Thymus (tissue), 11 donors: ENCODE measurements at regions not wholly inside any gene's neighbourhood (a gene's known extent, or its start where the extent isn't known, plus 50 kb on each side); places are given as distances from the start of the nearest gene placed in this dataset.
"Not testable (repeated sequence)": the region's sequence is repeated elsewhere in the genome, so short reads cannot be mapped to it uniquely, and the experiment has no call there.

Source experiments
- DNase-seq, 9 donors: peaks; one replicate each; pipeline ENCODE4 v3.0.0-alpha.2; 2013; ENCODE audit warnings: low spot score in 9 of 9, low read depth in 6 of 9, missing footprints in 1 of 9
- H3K27ac ChIP-seq, 2 donors: one replicate each; pipeline ENCODE4 v1.5.1; 2013; ENCODE audit warnings: control low read depth in 1 of 2, low read depth in 1 of 2, low read length in 1 of 2, mild to moderate bottlenecking in 1 of 2, moderate library complexity in 1 of 2
- H3K27me3 ChIP-seq, 2 donors: one replicate each; pipeline ENCODE4 v1.5.1; 2013; ENCODE audit warnings: low read length in 1 of 2; ENCODE audit not compliant: control insufficient read depth in 2 of 2, insufficient read depth in 1 of 2
- H3K36me3 ChIP-seq, 2 donors: one replicate each; pipeline ENCODE4 v1.5.1; 2013; ENCODE audit warnings: low read length in 1 of 2, mild to moderate bottlenecking in 1 of 2, moderate library complexity in 1 of 2; ENCODE audit not compliant: control insufficient read depth in 2 of 2, insufficient read depth in 2 of 2
- H3K4me1 ChIP-seq, 2 donors: one replicate each; pipeline ENCODE4 v1.5.1; 2013; ENCODE audit warnings: low read length in 2 of 2; ENCODE audit not compliant: control insufficient read depth in 2 of 2, insufficient read depth in 2 of 2
- H3K4me3 ChIP-seq, 2 donors: one replicate each; pipeline ENCODE4 v1.5.1; 2013; ENCODE audit warnings: low read length in 2 of 2, control low read depth in 1 of 2, mild to moderate bottlenecking in 1 of 2
- H3K9me3 ChIP-seq, 2 donors: one replicate each; pipeline ENCODE4 v1.5.1; 2013; ENCODE audit warnings: low read length in 1 of 2, mild to moderate bottlenecking in 1 of 2; ENCODE audit not compliant: control insufficient read depth in 2 of 2, insufficient read depth in 1 of 2
- WGBS: extraction: QIAGEN DNeasy Blood & Tissue Kit; methylation state at CpG from one replicate; pipeline ENCODE4 v1.1.7; 2013; 5-methylcytosine and 5-hydroxymethylcytosine counted together
- donor health status: healthy.

DNA sequence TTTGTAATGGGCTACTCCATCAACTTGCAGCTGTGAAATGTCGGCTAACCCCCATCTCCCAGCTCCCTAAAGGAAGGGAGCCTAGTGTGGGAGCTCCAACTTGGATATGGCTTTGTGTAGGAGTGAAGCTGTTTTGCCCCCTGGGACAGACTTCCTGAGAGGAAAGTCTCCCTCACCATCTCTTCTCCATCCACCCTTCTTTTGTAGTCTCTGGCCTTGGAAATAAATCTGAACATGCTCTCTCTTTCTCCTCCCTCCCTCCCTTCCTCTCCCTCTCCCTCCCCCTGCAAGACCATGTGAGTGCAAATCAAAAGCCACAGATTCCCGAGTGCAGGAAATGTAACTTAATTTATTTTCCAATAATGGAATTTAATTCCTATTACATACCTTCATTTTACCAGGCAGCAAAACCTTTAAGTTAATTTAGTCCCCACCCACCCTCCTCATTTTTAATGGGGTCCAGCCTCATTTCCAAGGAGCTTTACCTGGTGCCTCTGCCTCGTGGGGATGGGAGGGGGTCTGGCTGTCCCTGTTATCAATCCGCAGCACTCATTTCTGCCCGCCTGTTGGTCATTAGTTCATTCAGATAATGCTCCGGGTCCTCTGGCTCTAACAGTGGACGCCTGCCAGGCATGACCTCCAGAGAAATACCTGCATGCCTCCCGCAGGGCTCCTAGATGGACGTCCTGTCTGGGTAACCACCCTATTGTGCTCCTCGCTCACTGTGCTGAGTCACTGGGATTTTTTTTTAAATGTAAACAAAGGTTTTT lies 122.9 kb upstream of the TAF11L2 start:
- no peak overlapping the region for H3K4me3 ChIP-seq
- H3K27ac ChIP-seq, result no peak overlapping the region
- no peaks in the 10 kb centered on the region for H3K4me1 ChIP-seq
- no peaks in the 10 kb centered on the region for H3K9me3 ChIP-seq
- 87% methylated on average over 10 of the region's 10 CpGs for WGBS
- no peaks in the 10 kb centered on the region for H3K36me3 ChIP-seq
- H3K27me3 ChIP-seq, result no peaks in the 10 kb centered on the region
- no peak for DNase-seq

DNA sequence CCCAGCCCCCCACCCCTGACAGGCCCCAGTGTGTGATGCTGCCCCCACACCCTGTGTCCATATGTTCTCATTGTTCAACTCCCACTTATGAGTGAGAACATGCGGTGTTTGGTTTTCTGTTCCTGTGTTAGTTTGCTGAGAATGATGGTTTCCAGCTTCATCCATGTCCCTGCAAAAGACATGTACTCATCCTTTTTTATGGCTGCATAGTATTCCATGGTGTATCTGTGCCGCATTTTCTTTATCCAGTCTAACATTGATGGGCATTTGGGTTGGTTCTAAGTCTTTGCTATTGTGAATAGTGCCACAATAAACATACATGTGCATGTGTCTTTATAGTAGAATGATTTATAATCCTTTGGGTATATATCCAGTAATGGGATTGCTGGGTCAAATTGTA lies 122.1 kb upstream of the TAF11L2 start:
- H3K36me3 ChIP-seq, H3K27ac ChIP-seq, H3K9me3 ChIP-seq, H3K4me3 ChIP-seq, H3K27me3 ChIP-seq, H3K4me1 ChIP-seq, DNase-seq: not testable (repeated sequence)
- 98% methylated on average over 2 of the region's 2 CpGs for WGBS

DNA sequence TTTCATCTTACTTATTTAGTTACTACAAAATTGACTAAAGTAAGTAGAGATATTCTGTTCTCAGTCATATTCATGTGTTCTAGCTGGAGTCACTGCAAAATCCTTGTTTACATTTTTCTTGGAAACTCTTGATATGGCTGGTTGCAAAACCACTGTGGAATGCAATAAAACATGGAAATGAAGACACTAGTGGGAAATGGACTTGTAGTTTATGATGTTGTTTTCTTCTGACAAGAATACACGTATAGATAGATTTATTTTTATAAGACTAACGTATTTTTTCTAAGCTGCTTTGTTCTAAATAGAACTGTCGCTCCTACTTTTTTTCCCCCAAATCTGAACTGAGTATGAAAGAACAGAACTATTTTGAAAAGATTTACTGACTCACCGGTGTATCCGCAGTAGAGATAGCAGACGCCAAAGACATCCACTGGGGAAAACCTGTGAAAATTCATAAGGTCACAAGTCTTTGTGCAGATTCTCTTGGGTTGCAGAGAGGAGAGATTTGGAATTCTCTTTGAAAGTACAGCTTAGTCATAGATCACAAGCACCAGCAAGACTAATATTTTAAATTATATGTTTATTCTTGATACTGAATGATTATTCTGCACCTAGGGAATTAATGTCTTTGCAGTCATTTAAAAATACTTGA lies 119.6 kb upstream of the TAF11L2 start:
- no peaks in the 10 kb centered on the region for H3K27me3 ChIP-seq
- H3K9me3 ChIP-seq, result no peaks in the 10 kb centered on the region
- no peak overlapping the region for H3K27ac ChIP-seq
- no peak for DNase-seq
- no peaks in the 10 kb centered on the region for H3K4me1 ChIP-seq
- 95% methylated on average over 6 of the region's 6 CpGs for WGBS
- no peak overlapping the region for H3K4me3 ChIP-seq
- no peaks in the 10 kb centered on the region for H3K36me3 ChIP-seq

DNA sequence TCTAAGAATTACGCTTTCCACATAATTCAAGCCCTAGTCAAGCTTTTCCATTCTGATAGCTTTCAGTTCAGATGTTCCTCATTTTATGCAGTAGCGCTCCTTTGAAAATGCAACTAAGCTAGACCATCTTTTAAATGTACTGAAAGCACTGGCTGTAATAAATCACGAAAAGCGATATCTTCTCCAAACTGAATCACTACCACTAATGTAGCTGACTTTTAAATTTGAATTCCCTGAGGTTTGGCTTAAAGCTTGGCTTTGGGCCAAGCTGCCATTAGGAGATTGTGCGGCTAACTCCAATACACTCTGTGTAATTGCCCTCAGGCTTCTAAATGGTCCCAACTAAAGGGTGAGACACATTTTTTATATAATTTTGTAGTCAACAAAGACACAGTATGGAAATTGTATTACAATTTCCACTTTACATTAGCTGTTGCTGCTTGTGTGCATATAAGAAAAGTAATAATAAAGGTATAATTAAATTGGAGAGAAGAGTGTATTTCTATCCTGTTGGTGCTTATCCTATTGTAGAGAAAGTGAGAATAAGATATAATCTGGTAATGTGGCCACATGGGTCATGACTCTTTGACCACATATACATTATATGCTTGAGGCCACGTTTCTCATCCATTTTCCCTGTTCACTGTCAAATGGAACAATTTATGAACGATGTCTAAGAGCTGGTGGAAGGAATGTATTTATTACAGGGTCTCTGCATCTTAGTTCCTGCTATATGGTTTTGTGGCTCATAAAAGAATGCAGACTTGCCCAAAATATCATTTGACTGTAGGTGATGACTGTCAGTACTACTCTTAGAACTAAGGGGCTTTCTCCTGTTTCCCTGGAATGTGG lies 118.7 kb upstream of the TAF11L2 start:
- H3K4me3 ChIP-seq, result no peak overlapping the region
- no peaks in the 10 kb centered on the region for H3K9me3 ChIP-seq
- no peak overlapping the region for H3K27ac ChIP-seq
- no peaks in the 10 kb centered on the region for H3K27me3 ChIP-seq
- 86% methylated on average over 7 of the region's 7 CpGs for WGBS
- no peaks in the 10 kb centered on the region for H3K36me3 ChIP-seq
- H3K4me1 ChIP-seq, result no peaks in the 10 kb centered on the region
- no peak for DNase-seq

DNA sequence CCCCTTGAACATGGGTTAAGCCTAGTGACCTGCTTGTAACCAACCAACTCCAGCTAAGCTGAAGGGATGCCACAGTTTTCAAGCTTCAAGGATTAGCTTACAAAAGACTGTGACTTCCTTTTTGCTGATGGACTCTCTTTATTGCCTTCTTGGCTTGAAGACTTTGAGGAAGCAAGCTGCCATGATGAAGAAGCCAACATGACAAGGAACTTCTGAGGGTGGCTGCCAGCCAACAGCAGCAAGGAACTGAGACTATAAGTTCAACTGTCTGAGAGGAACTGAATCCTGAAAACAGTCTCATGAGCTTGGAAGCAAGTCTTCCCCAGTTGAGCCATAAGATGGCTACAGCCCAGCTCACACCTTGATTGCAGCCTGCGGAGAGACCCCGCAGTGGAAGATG lies 116.1 kb upstream of the TAF11L2 start:
- Histone ChIP-seq H3K27me3 (no peaks in the 10 kb centered on the region), H3K9me3 (peaks cover 0 to under 1% of the 10 kb centered on the region in 2 donors), H3K36me3 (no peaks in the 10 kb centered on the region), H3K4me3 (no peak overlapping the region), H3K27ac (no peak overlapping the region), H3K4me1 (no peaks in the 10 kb centered on the region)
- 96% methylated on average over 2 of the region's 2 CpGs for WGBS
- peak in 1 of 9 donors; percentile 17 for DNase-seq

DNA sequence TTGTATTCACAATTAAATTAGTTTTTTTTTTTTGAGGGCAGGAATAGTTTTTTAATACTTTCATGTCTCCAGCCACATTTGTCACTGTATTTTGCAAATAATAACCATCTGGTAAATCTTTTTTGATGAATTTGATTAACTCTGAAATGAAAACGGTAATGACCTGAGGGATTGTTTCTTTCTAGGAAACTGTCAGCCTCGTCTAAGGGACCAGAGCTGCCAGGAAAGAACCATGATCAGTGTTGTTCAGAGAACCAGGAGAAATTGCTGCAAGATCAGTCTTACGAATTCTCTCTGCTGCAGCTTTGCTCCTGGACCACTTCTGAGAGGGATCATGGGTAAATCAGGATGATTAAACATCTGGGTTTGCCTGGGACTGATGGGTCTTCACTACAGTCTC lies 114.5 kb upstream of the TAF11L2 start:
- Histone ChIP-seq H3K36me3 (no peaks in the 10 kb centered on the region), H3K9me3 (peaks cover 0 to 1% of the 10 kb centered on the region in 2 donors), H3K4me1 (no peaks in the 10 kb centered on the region), H3K27me3 (no peaks in the 10 kb centered on the region), H3K4me3 (no peak overlapping the region), H3K27ac (no peak overlapping the region)
- WGBS, result 75% methylated on average over 3 of the region's 3 CpGs
- no peak for DNase-seq

DNA sequence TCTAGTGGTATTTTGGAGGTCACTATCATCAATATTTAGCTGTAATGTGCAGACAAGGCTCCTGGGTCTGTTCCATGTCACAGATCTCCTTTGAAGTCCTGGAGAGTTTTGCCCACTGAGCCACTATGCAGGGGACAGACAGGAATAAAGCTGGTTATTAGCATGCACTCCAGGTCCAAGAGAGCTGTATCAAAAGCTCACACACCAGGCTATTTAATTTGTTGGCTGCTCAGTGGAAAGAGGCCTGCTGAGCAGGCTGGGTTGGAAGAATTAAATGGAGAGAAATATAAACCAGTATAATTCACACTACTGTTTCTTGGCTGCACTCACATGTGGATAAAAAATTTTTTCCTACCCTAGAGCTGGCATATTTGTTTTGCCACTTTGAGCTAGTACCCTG lies 113.8 kb upstream of the TAF11L2 start:
- DNase-seq, result no peak
- H3K9me3 ChIP-seq, result peaks cover 0 to 1% of the 10 kb centered on the region in 2 donors
- H3K27ac ChIP-seq, result no peak overlapping the region
- no peaks in the 10 kb centered on the region for H3K27me3 ChIP-seq
- no peaks in the 10 kb centered on the region for H3K4me1 ChIP-seq
- H3K36me3 ChIP-seq, result no peaks in the 10 kb centered on the region
- no peak overlapping the region for H3K4me3 ChIP-seq

DNA sequence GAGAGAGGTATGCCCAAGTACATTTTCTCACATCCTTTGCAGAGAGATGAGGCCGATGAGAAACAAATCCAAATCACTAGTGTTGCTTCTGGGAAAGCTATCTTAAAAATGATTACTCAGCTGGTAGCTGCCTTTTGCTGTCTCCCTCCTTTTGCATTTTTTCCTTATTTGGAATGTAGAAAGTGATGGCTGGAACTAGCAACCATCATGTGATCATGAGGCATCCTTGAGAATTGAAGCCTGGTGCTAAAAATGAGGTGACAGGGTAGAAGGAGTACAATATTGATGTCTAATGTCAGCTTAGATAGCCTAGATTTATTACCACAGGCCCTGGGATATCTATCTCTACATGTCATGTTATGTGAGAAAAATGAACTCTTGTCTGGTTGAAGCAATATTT lies 109.3 kb upstream of the TAF11L2 start:
- H3K36me3 ChIP-seq, result no peaks in the 10 kb centered on the region
- H3K27me3 ChIP-seq, result no peaks in the 10 kb centered on the region
- no peaks in the 10 kb centered on the region for H3K4me1 ChIP-seq
- 96% methylated on average over 1 of the region's 1 CpG for WGBS
- DNase-seq, result no peak
- no peak overlapping the region for H3K4me3 ChIP-seq
- H3K9me3 ChIP-seq, result peaks cover 0 to 1% of the 10 kb centered on the region in 2 donors
- H3K27ac ChIP-seq, result no peak overlapping the region

DNA sequence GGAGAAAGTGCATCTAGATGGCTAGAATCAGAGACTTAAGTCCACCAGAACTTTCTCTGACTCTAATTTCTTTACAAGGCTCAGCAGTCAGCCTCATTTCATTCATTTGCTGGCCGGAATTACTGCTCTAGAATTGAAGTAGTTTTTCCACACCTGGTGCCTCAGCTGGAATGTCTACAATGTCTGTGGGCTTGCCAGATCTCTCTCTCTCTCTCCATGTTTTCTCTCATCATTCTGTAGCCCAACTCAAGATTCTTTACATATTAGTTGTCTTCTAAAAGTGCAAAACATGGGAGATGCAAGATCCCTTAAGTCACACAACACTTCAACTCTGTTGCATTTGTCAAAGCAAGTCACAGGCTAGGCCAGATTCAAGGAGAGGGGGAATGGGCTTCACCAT lies 103.9 kb upstream of the TAF11L2 start:
- Histone ChIP-seq H3K36me3 (no peaks in the 10 kb centered on the region), H3K4me3 (no peak overlapping the region), H3K4me1 (no peaks in the 10 kb centered on the region), H3K27me3 (no peaks in the 10 kb centered on the region), H3K27ac (no peak overlapping the region), H3K9me3 (no peaks in the 10 kb centered on the region)
- WGBS, result 96% methylated on average over 1 of the region's 1 CpG
- no peak for DNase-seq
